GM04503 (cell line): ENCODE measurements at regions not wholly inside any gene's neighbourhood (a gene's known extent, or its start where the extent isn't known, plus 50 kb on each side); places are given as distances from the start of the nearest gene placed in this dataset.

Source experiments
- DNase-seq: peaks from one replicate; pipeline ENCODE4 v3.0.0-alpha.2; 2012; ENCODE audit warnings: low read depth

GRCh38 chrX:42946544-42947194, 168.7 kb upstream of the PPP1R2C start:
- DNase-seq, result no peak

- DNase-seq, result no peak
Observed at GRCh38 chrX:42948723-42949657, 171.0 kb upstream of the PPP1R2C start.

- no peak for DNase-seq
Observed at GRCh38 chrX:42951747-42952146, 173.8 kb upstream of the PPP1R2C start.

GRCh38 chrX:42952621-42953020, 174.7 kb upstream of the PPP1R2C start:
- DNase-seq, result no peak

- no peak for DNase-seq
Observed at GRCh38 chrX:42954880-42955279, 176.9 kb upstream of the PPP1R2C start.

- DNase-seq, result no peak
Observed at GRCh38 chrX:42955349-42955748, 177.4 kb upstream of the PPP1R2C start.

GRCh38 chrX:42967681-42968300, 189.8 kb upstream of the PPP1R2C start:
- no peak for DNase-seq

- no peak for DNase-seq
Observed at GRCh38 chrX:42973321-42973720, 195.4 kb upstream of the PPP1R2C start.

GRCh38 chrX:42975906-42976305, 197.9 kb upstream of the PPP1R2C start:
- no peak for DNase-seq

GRCh38 chrX:42976746-42977366, 198.9 kb upstream of the PPP1R2C start:
- DNase-seq, result no peak

- DNase-seq, result no peak
Observed at GRCh38 chrX:42978655-42979379, 200.9 kb upstream of the PPP1R2C start.

GRCh38 chrX:42988700-42989099, 210.7 kb upstream of the PPP1R2C start:
- no peak for DNase-seq

GRCh38 chrX:42992199-42992943, 214.4 kb upstream of the PPP1R2C start:
- DNase-seq, result no peak

- no peak for DNase-seq
Observed at GRCh38 chrX:42996861-42997260, 218.9 kb upstream of the PPP1R2C start.

GRCh38 chrX:43000121-43000520, 222.2 kb upstream of the PPP1R2C start:
- no peak for DNase-seq

- DNase-seq, result no peak
Observed at GRCh38 chrX:43002526-43003203, 224.7 kb upstream of the PPP1R2C start.

GRCh38 chrX:43003204-43003565, 225.2 kb upstream of the PPP1R2C start:
- no peak for DNase-seq

GRCh38 chrX:43003939-43004338, 226.0 kb upstream of the PPP1R2C start:
- no peak for DNase-seq

GRCh38 chrX:43005561-43005960, 227.6 kb upstream of the PPP1R2C start:
- DNase-seq, result no peak

GRCh38 chrX:43008356-43008755, 230.4 kb upstream of the PPP1R2C start:
- DNase-seq, result no peak

- no peak for DNase-seq
Observed at GRCh38 chrX:43016021-43016420, 238.1 kb upstream of the PPP1R2C start.
